ENCODE measurements at regions not wholly inside any gene's neighbourhood (a gene's known extent, or its start where the extent isn't known, plus 50 kb on each side); places are given as distances from the start of the nearest gene placed in this dataset.

DNA sequence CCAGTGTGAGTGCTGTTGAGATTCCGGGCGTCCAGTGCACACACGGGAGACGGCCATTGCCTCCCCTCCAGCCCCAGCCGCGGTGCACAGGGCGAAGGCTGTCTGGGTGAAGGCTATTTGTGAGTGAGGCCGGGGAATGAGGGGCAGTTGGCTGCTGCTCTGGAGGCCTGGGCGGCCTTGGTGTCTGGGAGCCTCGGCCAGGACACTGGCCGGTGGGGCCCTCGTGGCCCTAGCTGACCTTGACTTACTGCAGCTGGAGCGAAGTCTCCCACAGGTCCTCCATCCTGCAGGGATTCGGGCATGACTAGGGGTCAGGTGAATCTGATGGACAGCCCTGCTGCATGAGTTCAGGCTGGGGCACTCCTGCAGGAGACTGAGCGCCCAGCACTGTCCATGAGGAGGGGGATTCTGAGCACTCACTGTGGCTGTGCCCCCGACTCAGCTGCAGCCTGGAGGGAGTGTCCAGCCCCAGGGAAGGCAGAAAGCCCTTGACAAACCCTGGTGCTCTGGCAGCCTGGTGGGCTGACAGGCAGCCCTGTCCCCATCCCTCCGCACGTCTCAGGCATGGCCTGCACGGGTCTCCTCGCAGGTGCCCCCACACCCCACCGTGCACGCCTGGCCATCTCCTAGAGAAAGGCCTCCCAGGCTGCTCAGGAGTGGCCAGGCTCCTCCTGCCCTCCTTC, 52.7 kb upstream of the FAM20C start:
- TF ChIP-seq, protein P1, sequence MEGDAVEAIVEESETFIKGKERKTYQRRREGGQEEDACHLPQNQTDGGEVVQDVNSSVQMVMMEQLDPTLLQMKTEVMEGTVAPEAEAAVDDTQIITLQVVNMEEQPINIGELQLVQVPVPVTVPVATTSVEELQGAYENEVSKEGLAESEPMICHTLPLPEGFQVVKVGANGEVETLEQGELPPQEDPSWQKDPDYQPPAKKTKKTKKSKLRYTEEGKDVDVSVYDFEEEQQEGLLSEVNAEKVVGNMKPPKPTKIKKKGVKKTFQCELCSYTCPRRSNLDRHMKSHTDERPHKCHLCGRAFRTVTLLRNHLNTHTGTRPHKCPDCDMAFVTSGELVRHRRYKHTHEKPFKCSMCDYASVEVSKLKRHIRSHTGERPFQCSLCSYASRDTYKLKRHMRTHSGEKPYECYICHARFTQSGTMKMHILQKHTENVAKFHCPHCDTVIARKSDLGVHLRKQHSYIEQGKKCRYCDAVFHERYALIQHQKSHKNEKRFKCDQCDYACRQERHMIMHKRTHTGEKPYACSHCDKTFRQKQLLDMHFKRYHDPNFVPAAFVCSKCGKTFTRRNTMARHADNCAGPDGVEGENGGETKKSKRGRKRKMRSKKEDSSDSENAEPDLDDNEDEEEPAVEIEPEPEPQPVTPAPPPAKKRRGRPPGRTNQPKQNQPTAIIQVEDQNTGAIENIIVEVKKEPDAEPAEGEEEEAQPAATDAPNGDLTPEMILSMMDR (IDR thresholded peaks at IDR 0.05): no peak
- TF ChIP-seq BHLHE40 (IDR thresholded peaks at IDR 0.05; ENCODE audit: low read depth, low read length) (no peak), KDM5A (IDR thresholded peaks at IDR 0.05) (no peak), RAD21 (conservative IDR thresholded peaks at IDR 0.05 in 1 of 2, IDR thresholded peaks at IDR 0.05 in 1 of 2) (no peak), TP53 (CRISPR knock-in tag; IDR thresholded peaks at IDR 0.05) (no peak), POLR2A (IDR thresholded peaks at IDR 0.05; ENCODE audit: low read length) (no peak), CBX8 (IDR thresholded peaks at IDR 0.05) (no peak), ESRRA (IDR thresholded peaks at IDR 0.05; ENCODE audit: borderline replicate concordance, low read length) (no peak), SREBF2 (IDR thresholded peaks at IDR 0.05) (no peak)
- TF ChIP-seq, protein P2, sequence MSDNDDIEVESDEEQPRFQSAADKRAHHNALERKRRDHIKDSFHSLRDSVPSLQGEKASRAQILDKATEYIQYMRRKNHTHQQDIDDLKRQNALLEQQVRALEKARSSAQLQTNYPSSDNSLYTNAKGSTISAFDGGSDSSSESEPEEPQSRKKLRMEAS (IDR thresholded peaks at IDR 0.05): no peak
- TF ChIP-seq, protein P3, sequence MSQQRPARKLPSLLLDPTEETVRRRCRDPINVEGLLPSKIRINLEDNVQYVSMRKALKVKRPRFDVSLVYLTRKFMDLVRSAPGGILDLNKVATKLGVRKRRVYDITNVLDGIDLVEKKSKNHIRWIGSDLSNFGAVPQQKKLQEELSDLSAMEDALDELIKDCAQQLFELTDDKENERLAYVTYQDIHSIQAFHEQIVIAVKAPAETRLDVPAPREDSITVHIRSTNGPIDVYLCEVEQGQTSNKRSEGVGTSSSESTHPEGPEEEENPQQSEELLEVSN (IDR thresholded peaks at IDR 0.05; ENCODE audit: borderline replicate concordance, low read depth): no peak
